ENCODE measurements at regions not wholly inside any gene's neighbourhood (a gene's known extent, or its start where the extent isn't known, plus 50 kb on each side); places are given as distances from the start of the nearest gene placed in this dataset.
A peak's percentile ranks its signal among the peaks of the same experiment; 100 is the strongest.

- H3K4me3 Mint-ChIP-seq: no peak overlapping the region
- no peaks in the 10 kb centered on the region for H3K36me3 Mint-ChIP-seq
- DNase-seq (no peak), ATAC-seq (ENCODE audit: low read depth in 2 of 2) (no peak)
- peaks cover 0 to 3% (median 0%) of the 10 kb centered on the region in 7 donors for H3K9me3 Mint-ChIP-seq
- no peak overlapping the region for H3K27ac Mint-ChIP-seq
- no peaks in the 10 kb centered on the region for H3K4me1 Mint-ChIP-seq
- peaks cover 9 to 29% (median 11%) of the 10 kb centered on the region in 3 donors for H3K27me3 Mint-ChIP-seq
These were observed 80.0 kb upstream of the TNC start for GRCh38 chr9:115198001-115198400.

DNA sequence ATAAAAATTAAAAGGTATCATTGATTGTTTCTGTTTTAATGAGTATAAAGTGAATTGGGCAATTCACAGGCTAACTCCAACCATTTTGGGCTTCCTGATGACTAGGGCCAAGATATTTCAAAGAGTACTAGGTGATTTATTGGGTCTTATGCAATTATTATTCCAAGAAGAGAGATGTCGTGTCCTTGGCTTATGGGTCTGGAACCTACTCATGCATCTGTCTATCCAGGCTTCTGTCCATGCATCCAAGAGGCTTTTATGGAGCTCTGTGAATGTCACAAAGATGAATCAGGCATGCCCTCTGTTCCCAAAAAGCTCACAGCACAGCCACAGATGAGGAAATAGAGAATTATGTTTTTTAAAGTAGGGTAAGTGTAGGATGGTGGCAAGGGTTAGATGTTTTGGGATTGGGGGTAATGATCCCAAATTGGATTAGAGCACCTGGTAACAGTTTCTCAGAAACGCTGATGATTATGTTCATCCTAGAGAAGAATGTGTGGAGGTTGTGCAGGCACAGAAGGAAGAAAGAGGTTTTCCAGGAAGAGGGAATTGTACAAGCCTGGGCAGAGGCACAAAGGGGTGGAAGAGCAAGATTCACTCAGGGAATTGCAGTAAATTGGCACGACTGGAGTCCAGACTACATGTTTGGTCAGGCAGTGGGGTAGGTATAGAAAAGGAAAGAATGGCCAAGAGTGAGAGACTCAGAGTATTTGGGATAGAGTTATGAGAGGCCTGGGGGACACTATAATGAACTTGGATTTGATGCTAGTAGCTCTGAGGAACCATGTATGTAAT lies 83.0 kb upstream of the TNC start:
- Mint-ChIP-seq H3K4me3 (no peak overlapping the region), H3K27me3 (peaks cover 9 to 38% (median 10%) of the 10 kb centered on the region in 3 donors), H3K9me3 (peaks cover 0 to 2% (median 0%) of the 10 kb centered on the region in 7 donors), H3K4me1 (no peaks in the 10 kb centered on the region), H3K27ac (no peak overlapping the region), H3K36me3 (no peaks in the 10 kb centered on the region)
- ATAC-seq (ENCODE audit: low read depth in 2 of 2): no peak
- no peak for DNase-seq

- Mint-ChIP-seq H3K27me3 (peaks cover 9 to 40% (median 12%) of the 10 kb centered on the region in 3 donors), H3K4me1 (no peaks in the 10 kb centered on the region), H3K9me3 (peaks cover 0 to 2% (median 0%) of the 10 kb centered on the region in 7 donors), H3K4me3 (no peak overlapping the region), H3K27ac (no peak overlapping the region), H3K36me3 (no peaks in the 10 kb centered on the region)
- no peak for ATAC-seq (ENCODE audit: low read depth in 2 of 2)
- no peak for DNase-seq
These were observed 84.2 kb upstream of the TNC start for GRCh38 chr9:115202181-115202580.

DNA sequence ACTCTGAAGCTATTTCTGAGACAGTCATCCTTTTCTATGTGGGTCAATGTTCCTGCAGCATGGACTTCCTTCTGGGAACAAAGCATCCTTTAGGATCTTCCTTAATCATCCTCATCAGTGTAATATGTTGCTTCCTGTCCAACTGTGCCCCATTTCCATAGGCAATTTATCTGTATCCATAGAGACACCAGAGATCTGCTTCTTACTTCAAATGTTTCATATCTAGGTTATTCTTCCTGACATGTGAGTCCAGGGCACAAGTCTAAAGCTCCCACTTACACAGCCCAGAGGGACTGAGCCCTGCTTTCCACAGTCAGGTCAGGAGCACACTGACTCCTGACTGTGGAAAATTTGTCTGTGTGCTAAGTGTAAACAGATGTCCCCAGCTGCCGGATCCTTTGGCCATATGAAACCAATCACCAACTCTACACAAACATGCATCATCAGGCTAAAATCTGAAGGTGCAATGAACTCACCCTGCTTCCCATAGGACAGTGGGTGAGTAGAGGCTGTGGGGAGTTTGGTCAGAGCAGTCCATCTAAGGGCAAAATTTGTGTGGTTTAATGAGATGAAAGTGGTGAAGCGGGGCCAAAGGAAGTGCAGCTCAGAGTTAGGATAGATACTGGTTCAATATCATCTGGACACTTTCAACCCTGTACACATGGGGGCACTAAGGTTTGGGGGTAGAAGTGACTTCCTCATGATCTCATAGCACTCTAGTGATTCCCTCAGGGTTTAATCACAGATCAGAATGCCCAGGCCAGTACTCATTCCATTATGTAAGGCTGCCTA lies 85.2 kb upstream of the TNC start:
- Mint-ChIP-seq H3K27ac (no peak overlapping the region), H3K27me3 (peaks cover 9 to 40% (median 12%) of the 10 kb centered on the region in 3 donors), H3K4me3 (no peak overlapping the region), H3K4me1 (no peaks in the 10 kb centered on the region), H3K36me3 (no peaks in the 10 kb centered on the region), H3K9me3 (peaks cover 0 to 2% (median 0%) of the 10 kb centered on the region in 7 donors)
- DNase-seq (no peak), ATAC-seq (ENCODE audit: low read depth in 2 of 2) (no peak)

- ATAC-seq (ENCODE audit: low read depth in 2 of 2): no peak
- H3K36me3 Mint-ChIP-seq: no peaks in the 10 kb centered on the region
- no peak for DNase-seq
- no peak overlapping the region for H3K4me3 Mint-ChIP-seq
- H3K4me1 Mint-ChIP-seq: no peaks in the 10 kb centered on the region
- H3K9me3 Mint-ChIP-seq: peaks cover 0 to 2% (median 0%) of the 10 kb centered on the region in 7 donors
- no peak overlapping the region for H3K27ac Mint-ChIP-seq
- H3K27me3 Mint-ChIP-seq: peaks cover 0 to 34% (median 16%) of the 10 kb centered on the region in 3 donors
These were observed 87.0 kb upstream of the TNC start for GRCh38 chr9:115204904-115205453.

- H3K27ac Mint-ChIP-seq: no peak overlapping the region
- H3K27me3 Mint-ChIP-seq: peaks cover 0 to 20% (median 12%) of the 10 kb centered on the region in 3 donors
- H3K36me3 Mint-ChIP-seq: no peaks in the 10 kb centered on the region
- ATAC-seq (ENCODE audit: low read depth in 2 of 2) (no peak), DNase-seq (no peak)
- H3K4me1 Mint-ChIP-seq: no peaks in the 10 kb centered on the region
- peaks cover 0 to 3% (median 0%) of the 10 kb centered on the region in 7 donors for H3K9me3 Mint-ChIP-seq
- H3K4me3 Mint-ChIP-seq: no peak overlapping the region
These were observed 89.3 kb upstream of the TNC start for GRCh38 chr9:115207003-115207836.

DNA sequence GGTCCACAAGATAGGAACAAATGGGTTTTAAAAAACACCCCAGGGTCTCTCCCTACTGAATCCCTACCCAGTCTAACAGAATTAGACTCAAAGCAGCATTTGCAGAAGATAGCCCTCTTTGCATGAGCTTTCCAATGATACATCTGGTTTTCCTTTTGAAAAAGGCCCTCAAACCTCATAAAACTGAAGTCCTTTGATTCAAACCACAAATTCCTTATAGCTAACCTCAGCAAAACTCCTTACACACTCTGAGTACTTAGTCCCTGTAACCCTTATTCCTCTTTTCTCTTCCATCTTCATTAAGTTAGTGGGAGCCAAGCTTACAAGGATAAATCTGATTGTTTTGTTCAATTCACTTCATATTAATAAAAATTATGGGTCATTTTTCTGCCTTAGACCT lies 90.5 kb upstream of the TNC start:
- Mint-ChIP-seq H3K27ac (no peak overlapping the region), H3K4me1 (no peaks in the 10 kb centered on the region)

GRCh38 chr9:115209601-115210306 lies 91.8 kb upstream of the TNC start:
- ATAC-seq (ENCODE audit: low read depth in 2 of 2): no peak
- DNase-seq: no peak
- Mint-ChIP-seq H3K4me1 (no peaks in the 10 kb centered on the region), H3K27me3 (peaks cover 0 to 19% (median 12%) of the 10 kb centered on the region in 3 donors), H3K4me3 (no peak overlapping the region), H3K27ac (no peak overlapping the region), H3K36me3 (no peaks in the 10 kb centered on the region), H3K9me3 (peaks cover 0 to 3% (median 0%) of the 10 kb centered on the region in 7 donors)

More for the DNA sequence above, 90.5 kb upstream of the TNC start:
- ATAC-seq (ENCODE audit: low read depth in 2 of 2) (no peak), DNase-seq (no peak)
- peaks cover 0 to 14% (median 12%) of the 10 kb centered on the region in 3 donors for H3K27me3 Mint-ChIP-seq
- H3K9me3 Mint-ChIP-seq: peaks cover 0 to 3% (median 0%) of the 10 kb centered on the region in 7 donors
- H3K4me3 Mint-ChIP-seq: no peak overlapping the region
- no peaks in the 10 kb centered on the region for H3K36me3 Mint-ChIP-seq

DNA sequence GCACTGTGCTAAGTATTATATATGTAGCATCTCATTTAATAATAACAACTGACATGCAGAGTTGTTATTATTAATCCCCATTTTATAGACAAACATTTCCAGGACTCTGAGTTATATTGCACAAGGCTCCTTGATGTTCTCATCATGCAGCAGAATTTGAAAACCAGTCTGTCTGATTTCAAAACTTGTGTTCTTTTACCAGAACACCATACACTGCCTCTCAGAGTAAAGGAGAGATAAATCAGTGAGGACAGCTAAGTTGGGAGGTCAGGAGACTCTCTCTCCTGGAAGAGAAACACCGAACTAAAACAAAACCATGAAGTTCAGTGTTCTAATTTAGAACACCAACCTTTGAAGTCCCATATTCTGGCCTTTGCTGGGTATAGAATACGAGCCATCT lies 92.7 kb upstream of the TNC start:
- H3K27ac Mint-ChIP-seq: no peak overlapping the region
- H3K4me1 Mint-ChIP-seq: no peaks in the 10 kb centered on the region
- peaks cover 0 to 3% (median 0%) of the 10 kb centered on the region in 7 donors for H3K9me3 Mint-ChIP-seq
- H3K27me3 Mint-ChIP-seq: peaks cover 0 to 20% (median 19%) of the 10 kb centered on the region in 3 donors
- no peak overlapping the region for H3K4me3 Mint-ChIP-seq
- no peak for ATAC-seq (ENCODE audit: low read depth in 2 of 2)
- no peaks in the 10 kb centered on the region for H3K36me3 Mint-ChIP-seq
- no peak for DNase-seq

- DNase-seq: no peak
- Mint-ChIP-seq H3K4me1 (no peaks in the 10 kb centered on the region), H3K27me3 (peaks cover 0 to 21% (median 20%) of the 10 kb centered on the region in 3 donors), H3K36me3 (no peaks in the 10 kb centered on the region), H3K4me3 (no peak overlapping the region), H3K27ac (no peak overlapping the region), H3K9me3 (peaks cover 0 to 4% (median 0%) of the 10 kb centered on the region in 7 donors)
- ATAC-seq (ENCODE audit: low read depth in 2 of 2): no peak
These were observed 93.6 kb upstream of the TNC start for GRCh38 chr9:115211413-115212124.

GRCh38 chr9:115212125-115212605 lies 94.2 kb upstream of the TNC start:
- Mint-ChIP-seq H3K4me3 (no peak overlapping the region), H3K9me3 (peaks cover 0 to 4% (median 0%) of the 10 kb centered on the region in 7 donors), H3K27me3 (peaks cover 0 to 27% (median 20%) of the 10 kb centered on the region in 3 donors), H3K27ac (no peak overlapping the region), H3K36me3 (no peaks in the 10 kb centered on the region), H3K4me1 (no peaks in the 10 kb centered on the region)
- no peak for ATAC-seq (ENCODE audit: low read depth in 2 of 2)
- DNase-seq: no peak

DNA sequence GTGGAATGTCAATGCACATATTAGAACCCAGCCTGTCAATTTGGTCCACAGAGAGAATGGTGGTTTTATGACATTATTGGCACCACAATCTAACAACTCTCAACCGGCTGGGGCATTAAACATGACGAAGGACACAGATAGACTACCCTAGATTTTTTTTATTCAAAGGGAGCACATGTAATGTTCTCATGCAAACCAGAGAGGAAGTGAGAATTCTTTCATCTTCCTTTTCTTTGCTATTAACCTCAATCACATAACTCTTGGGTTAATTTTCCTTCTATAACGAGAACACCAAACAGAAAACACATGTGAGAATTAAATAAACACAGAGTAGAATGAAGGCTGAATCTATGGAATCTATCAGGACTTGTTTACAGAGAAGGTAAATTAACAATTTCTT lies 94.9 kb upstream of the TNC start:
- H3K27ac Mint-ChIP-seq: no peak overlapping the region
- H3K9me3 Mint-ChIP-seq: peaks cover 0 to 4% (median 0%) of the 10 kb centered on the region in 7 donors
- ATAC-seq (ENCODE audit: low read depth in 2 of 2): peak in 1 of 2 donors; percentile 42
- H3K4me3 Mint-ChIP-seq: no peak overlapping the region
- no peaks in the 10 kb centered on the region for H3K36me3 Mint-ChIP-seq
- peaks cover 0 to 30% (median 20%) of the 10 kb centered on the region in 3 donors for H3K27me3 Mint-ChIP-seq
- no peaks in the 10 kb centered on the region for H3K4me1 Mint-ChIP-seq
- no peak for DNase-seq

Data from naive B cell (primary cell).